Neuronal stem cell (in vitro differentiated cells): ENCODE measurements at regions not wholly inside any gene's neighbourhood (a gene's known extent, or its start where the extent isn't known, plus 50 kb on each side); places are given as distances from the start of the nearest gene placed in this dataset.

Source experiments
- DNase-seq: peaks from one replicate; pipeline ENCODE4 v3.0.0-alpha.2; 2013; ENCODE audit warnings: low spot score
- H2AFZ ChIP-seq: one replicate; pipeline ENCODE4 v1.6.1; 2013; ENCODE audit warnings: mild to moderate bottlenecking, low read length, inconsistent platforms
- H2AK5ac ChIP-seq: 2 replicates; pipeline ENCODE4 v1.6.1; 2013; ENCODE audit warnings: low read depth, mild to moderate bottlenecking, inconsistent platforms, low read length, moderate library complexity, mixed read lengths
- H2BK120ac ChIP-seq: 2 replicates; pipeline ENCODE4 v1.6.1; 2013; ENCODE audit warnings: low read depth, mild to moderate bottlenecking, inconsistent platforms, low read length, moderate library complexity, mixed read lengths
- H2BK12ac ChIP-seq: one replicate; pipeline ENCODE4 v1.6.1; 2013; ENCODE audit warnings: low read length, inconsistent platforms
- H2BK15ac ChIP-seq: 2 replicates; pipeline ENCODE4 v1.6.1; 2013; ENCODE audit warnings: mild to moderate bottlenecking, low read length, inconsistent platforms, mixed read lengths
- H2BK5ac ChIP-seq: one replicate; pipeline ENCODE4 v1.6.1; 2013; ENCODE audit warnings: inconsistent platforms, mild to moderate bottlenecking, low read length, moderate library complexity
- H3K14ac ChIP-seq: one replicate; pipeline ENCODE4 v1.6.1; 2013; ENCODE audit warnings: low read length, inconsistent platforms
- H3K18ac ChIP-seq: 2 replicates; pipeline ENCODE4 v1.6.1; 2013; ENCODE audit warnings: low read length, inconsistent platforms
- H3K23ac ChIP-seq: 2 replicates; pipeline ENCODE4 v1.6.1; 2013; ENCODE audit warnings: low read depth, mild to moderate bottlenecking, mixed read lengths, low read length, inconsistent platforms; ENCODE audit not compliant: poor library complexity
- H3K27ac ChIP-seq: replicated peaks from 3 replicates; pipeline ENCODE4 v1.5.1; 2013; ENCODE audit warnings: low read length, inconsistent platforms
- H3K27me3 ChIP-seq, 3 experiments: 2 replicates each; pipeline ENCODE4 v1.6.1; 2013; ENCODE audit warnings: low read length in 3 of 3, mild to moderate bottlenecking in 2 of 3, inconsistent platforms in 1 of 3, low read depth in 1 of 3, mixed read lengths in 1 of 3, moderate library complexity in 1 of 3; ENCODE audit not compliant: control insufficient read depth in 3 of 3, insufficient read depth in 3 of 3
- H3K36me3 ChIP-seq, 2 donors: replicated peaks in 1 of 2; 2 replicates each; pipeline ENCODE4 v1.6.1; 2013; ENCODE audit warnings: low read length in 2 of 2; ENCODE audit not compliant: control insufficient read depth in 2 of 2, insufficient read depth in 2 of 2
- H3K4ac ChIP-seq: 2 replicates; pipeline ENCODE4 v1.6.1; 2013; ENCODE audit warnings: inconsistent platforms, mild to moderate bottlenecking, low read length, moderate library complexity
- H3K4me1 ChIP-seq, 2 donors: 1 replicate in 1 of 2; 2 replicates in 1 of 2; pipeline ENCODE4 v1.6.1; 2013; ENCODE audit warnings: low read length in 2 of 2, low read depth in 1 of 2; ENCODE audit not compliant: control insufficient read depth in 2 of 2, insufficient read depth in 1 of 2
- H3K4me2 ChIP-seq: one replicate; pipeline ENCODE4 v1.6.1; 2013; ENCODE audit warnings: mild to moderate bottlenecking, low read length, inconsistent platforms; ENCODE audit not compliant: insufficient read depth, poor library complexity, severe bottlenecking
- H3K4me3 ChIP-seq, 2 donors: 2 replicates each; pipeline ENCODE4 v1.5.1; 2013; ENCODE audit warnings: low read length in 2 of 2, mild to moderate bottlenecking in 2 of 2, inconsistent platforms in 1 of 2, moderate library complexity in 1 of 2
- H3K79me1 ChIP-seq: one replicate; pipeline ENCODE4 v1.6.1; 2013; ENCODE audit warnings: low read depth, mild to moderate bottlenecking, inconsistent platforms, low read length, moderate library complexity
- H3K9ac ChIP-seq: one replicate; pipeline ENCODE4 v1.6.1; 2013; ENCODE audit warnings: mild to moderate bottlenecking, low read depth, low read length, inconsistent platforms; ENCODE audit not compliant: poor library complexity
- H3K9me3 ChIP-seq, 2 donors: replicated peaks in 1 of 2; 2 replicates each; pipeline versions ENCODE3 to v1.6.1; 2013; ENCODE audit warnings: low read length in 2 of 2, mild to moderate bottlenecking in 2 of 2, inconsistent platforms in 1 of 2, low read depth in 1 of 2, mixed read lengths in 1 of 2, moderate library complexity in 1 of 2; ENCODE audit not compliant: control insufficient read depth in 2 of 2, insufficient read depth in 1 of 2
- H4K8ac ChIP-seq: one replicate; pipeline ENCODE4 v1.6.1; 2013; ENCODE audit warnings: low read depth, mild to moderate bottlenecking, inconsistent platforms, low read length, moderate library complexity
- H4K91ac ChIP-seq: one replicate; pipeline ENCODE4 v1.6.1; 2013; ENCODE audit warnings: low read length, low read depth, mild to moderate bottlenecking, inconsistent platforms; ENCODE audit not compliant: poor library complexity
- WGBS, 2 donors: extraction: QIAGEN DNeasy Blood & Tissue Kit; methylation state at CpG; one replicate each; pipeline ENCODE4 v1.1.7; 2013; ENCODE audit warnings: missing lambda C conversion rate in 2 of 2, mixed read lengths in 1 of 2; ENCODE audit not compliant: insufficient read length in 2 of 2, insufficient replicate concordance in 1 of 2; ENCODE audit errors: extremely low coverage in 2 of 2; 5-methylcytosine and 5-hydroxymethylcytosine counted together

GRCh38 chr9:12276505-12276904 lies 416.7 kb upstream of the TYRP1 start:
- no peak overlapping the region for H4K91ac ChIP-seq
- H3K9ac ChIP-seq = no peak overlapping the region
- H3K14ac ChIP-seq = no peak overlapping the region
- no peak for DNase-seq
- no peak overlapping the region for H2BK5ac ChIP-seq
- no peaks in the 10 kb centered on the region for H3K36me3 ChIP-seq
- H2AK5ac ChIP-seq = no peak overlapping the region
- no peak overlapping the region for H3K4me2 ChIP-seq
- no peaks in the 10 kb centered on the region for H3K79me1 ChIP-seq
- no peak overlapping the region for H3K23ac ChIP-seq
- H3K9me3 ChIP-seq = no peaks in the 10 kb centered on the region
- no peak overlapping the region for H2BK120ac ChIP-seq
- H3K27ac ChIP-seq = no peak overlapping the region
- no CpG with 5 or more reads among the region's 1 CpG for WGBS, 2 donors
- no peak overlapping the region for H2BK15ac ChIP-seq
- H3K18ac ChIP-seq = no peak overlapping the region
- peaks cover 0 to 9% of the 10 kb centered on the region in 2 donors for H3K4me1 ChIP-seq
- peak overlapping the region; percentile 5 for H2AFZ ChIP-seq
- no peak overlapping the region for H3K4me3 ChIP-seq
- no peak overlapping the region for H4K8ac ChIP-seq
- no peak overlapping the region for H3K4ac ChIP-seq
- no peaks in the 10 kb centered on the region for H3K27me3 ChIP-seq
- H2BK12ac ChIP-seq = no peak overlapping the region

GRCh38 chr9:12289711-12290110 lies 403.5 kb upstream of the TYRP1 start:
- Histone ChIP-seq H3K4me1 (no peaks in the 10 kb centered on the region), H3K18ac (no peak overlapping the region), H3K23ac (no peak overlapping the region), H3K9ac (no peak overlapping the region), H2AFZ (no peak overlapping the region), H2BK12ac (no peak overlapping the region), H3K14ac (no peak overlapping the region), H3K27me3 (no peaks in the 10 kb centered on the region), H2AK5ac (no peak overlapping the region), H3K9me3 (peaks cover 0 to 2% of the 10 kb centered on the region in 2 donors), H4K8ac (no peak overlapping the region), H3K4me2 (no peak overlapping the region), H2BK15ac (no peak overlapping the region), H3K4me3 (no peak overlapping the region), H3K27ac (no peak overlapping the region), H2BK120ac (no peak overlapping the region), H3K79me1 (no peaks in the 10 kb centered on the region), H3K4ac (no peak overlapping the region), H2BK5ac (no peak overlapping the region), H3K36me3 (no peaks in the 10 kb centered on the region), H4K91ac (no peak overlapping the region)
- no peak for DNase-seq

GRCh38 chr9:12290166-12290869 lies 402.9 kb upstream of the TYRP1 start:
- WGBS, 2 donors = no CpG with 5 or more reads among the region's 3 CpGs
- no peak overlapping the region for H2BK5ac ChIP-seq

DNA sequence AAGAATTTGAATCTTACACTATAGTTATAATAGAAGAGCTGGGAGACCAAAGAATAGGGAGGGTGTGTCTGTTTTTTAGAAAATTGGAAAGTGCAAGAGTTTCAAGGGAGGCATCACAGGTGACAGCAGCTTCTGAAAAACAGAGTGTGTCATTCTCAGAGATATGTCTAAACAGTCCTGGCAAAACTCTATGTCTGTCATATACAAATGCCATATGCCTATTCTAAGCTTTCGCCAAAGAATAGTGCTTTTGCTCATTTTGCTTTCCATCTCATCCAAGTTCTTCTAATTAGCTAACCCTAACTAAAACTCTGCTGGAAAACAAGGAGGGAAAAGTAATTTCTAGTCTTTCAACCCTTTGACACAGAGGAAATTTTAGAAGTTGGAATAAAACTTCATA lies 388.0 kb upstream of the TYRP1 start:
- H2BK120ac ChIP-seq = no peak overlapping the region
- H3K9ac ChIP-seq = no peak overlapping the region
- H4K8ac ChIP-seq = no peak overlapping the region
- H3K14ac ChIP-seq = no peak overlapping the region
- H2AFZ ChIP-seq = no peak overlapping the region
- H3K36me3 ChIP-seq = no peaks in the 10 kb centered on the region
- H3K18ac ChIP-seq = no peak overlapping the region
- no peak overlapping the region for H2BK5ac ChIP-seq
- no peak overlapping the region for H2AK5ac ChIP-seq
- H3K27me3 ChIP-seq = no peaks in the 10 kb centered on the region
- no CpG with 5 or more reads among the region's 1 CpG for whole genome bisulfite sequencing, 2 donors
- no peak overlapping the region for H3K27ac ChIP-seq
- no peak overlapping the region for H4K91ac ChIP-seq
- no peak overlapping the region for H3K23ac ChIP-seq
- H2BK12ac ChIP-seq = no peak overlapping the region
- no peaks in the 10 kb centered on the region for H3K9me3 ChIP-seq
- H3K4me1 ChIP-seq = no peaks in the 10 kb centered on the region
- DNase-seq = no peak
- no peaks in the 10 kb centered on the region for H3K79me1 ChIP-seq
- no peak overlapping the region for H3K4me2 ChIP-seq
- no peak overlapping the region for H2BK15ac ChIP-seq
- no peak overlapping the region for H3K4ac ChIP-seq
- no peak overlapping the region for H3K4me3 ChIP-seq

More at GRCh38 chr9:12290166-12290869, 402.9 kb upstream of the TYRP1 start:
- peak overlapping the region; percentile 1 for H2BK120ac ChIP-seq
- no peaks in the 10 kb centered on the region for H3K4me1 ChIP-seq
- peak overlapping the region; percentile 57 for H3K18ac ChIP-seq
- no peak overlapping the region for H3K4ac ChIP-seq
- no peak overlapping the region for H2BK15ac ChIP-seq
- H4K8ac ChIP-seq = no peak overlapping the region
- no peak overlapping the region for H3K4me2 ChIP-seq
- H3K79me1 ChIP-seq = no peaks in the 10 kb centered on the region
- H3K9me3 ChIP-seq = peaks cover 0 to 2% of the 10 kb centered on the region in 2 donors
- no peak overlapping the region for H3K27ac ChIP-seq
- H3K4me3 ChIP-seq = no peak overlapping the region
- H3K27me3 ChIP-seq = no peaks in the 10 kb centered on the region
- H3K23ac ChIP-seq = no peak overlapping the region
- peak overlapping the region; percentile 82 for H3K14ac ChIP-seq
- no peak overlapping the region for H2AFZ ChIP-seq
- DNase-seq = no peak
- no peaks in the 10 kb centered on the region for H3K36me3 ChIP-seq
- no peak overlapping the region for H3K9ac ChIP-seq
- H4K91ac ChIP-seq = no peak overlapping the region
- peak overlapping the region; percentile 10 for H2AK5ac ChIP-seq
- H2BK12ac ChIP-seq = no peak overlapping the region
